HG02852 (cell line): ENCODE measurements at regions not wholly inside any gene's neighbourhood (a gene's known extent, or its start where the extent isn't known, plus 50 kb on each side); places are given as distances from the start of the nearest gene placed in this dataset.

ENCODE experiments used
- ATAC-seq: cut with Tn5 transposase; IDR thresholded peaks from one replicate; pipeline ENCODE4 v1.9.1; 2021; ENCODE audit warnings: mild to moderate bottlenecking, moderate library complexity; ENCODE audit not compliant: unreplicated experiment

GRCh38 chr1:106584676-106585075 lies 471.8 kb upstream of the PRMT6 start:
- ATAC-seq = no peak

GRCh38 chr1:106600626-106601025 lies 455.8 kb upstream of the PRMT6 start:
- ATAC-seq = no peak

- no peak for ATAC-seq
Observed at GRCh38 chr1:106603616-106604015, 452.9 kb upstream of the PRMT6 start.

GRCh38 chr1:106608841-106609240 lies 447.6 kb upstream of the PRMT6 start:
- no peak for ATAC-seq

DNA sequence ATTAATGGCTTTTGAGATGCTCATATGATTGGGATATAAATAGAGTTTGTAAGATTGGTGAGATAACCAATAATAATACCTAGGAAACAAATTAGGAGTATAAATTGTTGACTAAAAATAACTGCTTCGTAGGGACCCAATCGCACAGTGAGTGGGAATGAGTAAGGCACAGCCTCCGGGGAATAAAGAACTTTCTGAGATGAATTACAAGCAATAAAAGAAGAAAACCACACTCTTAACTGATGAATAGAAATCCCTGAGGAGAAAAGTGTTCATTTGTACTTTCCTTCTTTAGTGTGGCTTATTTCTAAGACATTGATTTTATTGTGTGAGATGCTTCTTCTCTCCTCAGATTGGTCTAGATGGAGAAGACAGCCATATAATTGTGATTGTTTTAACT lies 443.4 kb upstream of the PRMT6 start:
- no peak for ATAC-seq

DNA sequence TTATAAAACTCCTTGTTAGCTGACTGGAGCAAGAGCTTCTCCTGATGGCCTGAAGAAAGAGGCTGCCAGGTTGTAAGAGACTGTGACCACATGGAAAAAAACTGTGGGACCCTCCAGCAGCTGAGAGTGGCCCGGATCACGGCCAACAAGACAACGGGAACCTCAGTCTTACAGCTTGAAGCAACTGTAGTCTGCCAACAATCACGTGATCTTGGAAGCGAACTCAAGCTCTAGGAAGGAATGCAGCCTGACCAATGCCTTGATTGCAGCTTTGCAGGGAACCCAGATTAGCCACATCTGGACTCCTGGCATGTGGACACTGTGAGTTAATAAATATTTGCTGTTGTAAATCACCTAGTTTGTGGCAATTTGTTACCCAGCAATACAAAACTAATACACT lies 442.6 kb upstream of the PRMT6 start:
- no peak for ATAC-seq

DNA sequence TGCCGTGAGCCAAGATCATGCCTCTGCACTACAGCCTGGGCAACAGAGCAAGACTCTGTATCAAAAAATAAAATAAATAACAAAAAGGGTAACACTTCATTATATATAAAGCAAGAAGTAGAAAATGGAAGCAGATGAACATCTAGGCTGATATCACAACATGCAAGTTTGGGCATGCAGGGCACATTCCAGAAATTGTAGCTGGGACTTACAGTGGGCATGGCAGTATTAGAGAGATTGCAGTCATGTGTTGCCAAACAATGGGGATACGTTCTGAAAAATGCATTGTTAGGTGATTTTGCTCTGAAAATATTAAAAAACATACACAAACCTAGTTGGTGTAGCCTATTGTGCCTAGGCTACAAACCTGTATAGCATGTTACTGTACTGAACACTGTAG lies 441.0 kb upstream of the PRMT6 start:
- ATAC-seq = no peak

GRCh38 chr1:106619080-106619826 lies 437.2 kb upstream of the PRMT6 start:
- no peak for ATAC-seq

GRCh38 chr1:106619827-106620134 lies 436.7 kb upstream of the PRMT6 start:
- ATAC-seq = no peak

GRCh38 chr1:106620521-106620954 lies 435.9 kb upstream of the PRMT6 start:
- no peak for ATAC-seq

- ATAC-seq = no peak
Observed at GRCh38 chr1:106621853-106622252, 434.6 kb upstream of the PRMT6 start.

DNA sequence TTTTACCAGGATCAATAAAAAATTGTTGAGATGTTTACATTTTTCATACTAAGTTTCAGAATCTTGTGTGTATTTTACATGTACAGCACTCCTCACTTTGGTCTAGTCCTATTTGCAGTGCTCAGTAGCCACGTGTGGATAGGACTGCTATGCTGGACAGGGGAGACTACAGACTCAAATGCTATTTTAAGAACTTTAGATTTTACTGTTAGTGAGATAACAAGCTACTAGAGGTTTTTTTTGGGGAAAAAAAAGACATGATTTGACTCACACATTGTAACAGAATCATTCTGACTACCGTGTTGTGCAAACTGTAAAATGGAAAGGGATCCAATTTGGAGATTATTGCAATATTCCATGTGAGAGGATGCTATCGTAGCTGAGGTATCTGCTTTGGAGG lies 418.9 kb upstream of the PRMT6 start:
- ATAC-seq = no peak

DNA sequence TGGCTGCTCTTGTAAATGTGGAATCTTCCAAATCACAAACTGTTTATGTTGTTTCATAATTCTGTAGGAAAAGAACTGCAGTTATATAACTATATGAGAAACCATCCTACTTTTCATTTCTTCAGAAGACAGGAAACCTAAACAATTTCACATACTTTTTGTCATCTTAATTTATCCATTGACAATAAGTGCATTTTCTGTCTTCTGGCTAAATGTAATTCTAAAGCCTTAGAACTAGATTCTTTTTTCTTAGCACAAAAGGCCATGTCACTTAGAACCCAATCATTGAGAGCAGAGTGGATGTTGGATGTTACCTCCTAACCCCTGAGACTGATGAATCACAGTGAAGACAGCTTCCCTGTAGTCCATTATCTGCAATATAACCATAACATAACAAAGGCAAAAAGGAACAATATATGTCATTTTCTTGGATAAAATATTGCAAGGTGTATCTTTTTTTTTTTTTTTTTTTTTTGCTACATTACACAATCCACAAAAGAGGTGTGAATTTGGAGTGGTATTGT lies 410.2 kb upstream of the PRMT6 start:
- ATAC-seq = no peak

DNA sequence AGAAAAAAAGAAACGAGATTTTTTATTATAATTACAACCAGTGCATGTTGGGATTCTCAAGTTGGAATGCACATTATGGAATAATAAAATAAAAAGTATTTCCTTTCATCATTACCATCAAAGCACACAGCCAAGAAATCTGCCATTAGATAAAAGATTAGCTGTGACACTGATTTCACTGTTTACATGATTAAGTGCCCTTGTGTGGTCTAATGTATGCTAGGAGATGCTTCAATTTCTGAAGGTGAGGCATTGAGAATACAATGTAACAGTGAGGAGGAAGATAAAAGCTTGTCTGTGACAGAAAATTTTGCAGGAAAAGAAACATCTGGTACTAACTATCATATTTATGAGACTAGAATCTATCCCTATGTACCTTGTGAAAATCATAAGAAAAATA lies 409.7 kb upstream of the PRMT6 start:
- ATAC-seq = no peak

DNA sequence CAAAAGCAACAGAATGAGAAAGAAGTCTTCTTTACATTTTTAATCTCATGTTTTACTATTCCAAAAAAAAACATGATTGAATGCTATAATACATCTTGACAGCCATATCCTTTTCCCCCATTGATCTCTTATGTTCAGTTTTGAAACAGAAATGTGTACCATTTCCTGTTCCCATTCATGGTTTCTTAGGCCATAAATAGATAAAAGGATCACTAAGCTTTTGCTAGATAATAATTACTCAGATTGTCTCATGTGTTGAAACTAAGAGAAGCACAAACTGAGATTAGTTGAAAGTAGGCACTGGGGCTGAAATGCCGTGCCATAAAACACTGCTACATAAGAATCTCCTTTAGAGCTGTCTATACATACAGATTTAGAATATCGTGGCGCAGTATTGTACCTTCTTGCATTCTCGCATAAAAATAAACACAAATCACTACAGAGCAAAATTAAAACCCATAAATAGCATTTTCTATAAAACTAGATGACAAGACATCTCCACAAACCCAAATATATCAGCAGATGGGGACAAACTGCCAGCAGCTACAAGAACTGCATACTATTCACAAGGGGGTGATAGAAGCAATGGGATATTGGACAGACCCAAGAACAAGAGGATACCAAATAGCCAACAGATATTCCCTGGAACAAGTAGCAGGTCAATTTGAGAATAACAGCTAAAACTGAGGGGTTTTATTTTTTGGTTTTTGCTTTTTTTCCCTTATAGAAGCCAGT lies 405.3 kb upstream of the PRMT6 start:
- no peak for ATAC-seq

GRCh38 chr1:106659490-106660244 lies 396.8 kb upstream of the PRMT6 start:
- no peak for ATAC-seq

GRCh38 chr1:106675558-106675957 lies 380.9 kb upstream of the PRMT6 start:
- ATAC-seq = no peak

- ATAC-seq = no peak
Observed at GRCh38 chr1:106676021-106676420, 380.5 kb upstream of the PRMT6 start.

GRCh38 chr1:106677181-106677580 lies 379.3 kb upstream of the PRMT6 start:
- no peak for ATAC-seq

GRCh38 chr1:106677721-106678120 lies 378.8 kb upstream of the PRMT6 start:
- ATAC-seq = no peak

GRCh38 chr1:106678279-106679050 lies 378.0 kb upstream of the PRMT6 start:
- ATAC-seq = no peak
